Prostate gland (tissue), 2 donors: ENCODE measurements at regions not wholly inside any gene's neighbourhood (a gene's known extent, or its start where the extent isn't known, plus 50 kb on each side); places are given as distances from the start of the nearest gene placed in this dataset.

ENCODE experiments used
- DNase-seq: peaks from one replicate; pipeline ENCODE4 v3.0.0-alpha.2; 2019; ENCODE audit warnings: low spot score
- H3K27ac ChIP-seq, 2 donors: fragments of 200-600 bp; sonication (generic); 2 replicates each; pipeline ENCODE4 v1.5.1; 2017 to 2019
- H3K27me3 ChIP-seq: fragments of 200-600 bp; sonication (generic); replicated peaks from 2 replicates; pipeline ENCODE4 v1.5.1; 2019; ENCODE audit not compliant: insufficient read depth
- H3K36me3 ChIP-seq, 2 donors: fragments of 200-600 bp; sonication (generic); 1 replicate in 1 of 2; 2 replicates in 1 of 2; pipeline versions ENCODE4 v1.5.1 to v1.8.1; 2017 to 2019
- H3K4me1 ChIP-seq: fragments of 200-600 bp; sonication (generic); replicated peaks from 2 replicates; pipeline ENCODE4 v1.5.1; 2019
- H3K4me3 ChIP-seq, 2 donors: fragments of 200-600 bp; sonication (generic); 2 replicates each; pipeline ENCODE4 v1.5.1; 2017 to 2019
- H3K9me3 ChIP-seq: fragments of 200-600 bp; sonication (generic); 2 replicates; pipeline ENCODE4 v1.5.1; 2017
- POLR2A ChIP-seq: fragments of 450-650 bp; IDR thresholded peaks from one replicate; pipeline ENCODE4 v1.6.1; 2016; ENCODE audit warnings: antibody characterized with exemption, mild to moderate bottlenecking
- POLR2AphosphoS5 ChIP-seq: sonication (generic); formaldehyde crosslinking; IDR thresholded peaks from one replicate; pipeline ENCODE4 v1.6.1; 2017; ENCODE audit warnings: antibody characterized with exemption
- WGBS: methylation state at CpG from one replicate; pipeline ENCODE4 v1.1.5; 2018; 5-methylcytosine and 5-hydroxymethylcytosine counted together
- intact Hi-C: fragments of 100-400 bp; cut with DNase I; formaldehyde crosslinking; loops from one replicate; pipeline ENCODE4 v1.14.2; 2022
- TF ChIP-seq, protein P1 (sequence below), 4 experiments: fragments of 200-600 bp in 2 of 4; fragments of 450-650 bp in 2 of 4; sonication (generic) in 2 of 4; IDR thresholded peaks; 1 replicate in 3 of 4; 2 replicates in 1 of 4; pipeline ENCODE4 v1.5.1; 2016 to 2019; ENCODE audit warnings: antibody characterized with exemption in 4 of 4, mild to moderate bottlenecking in 2 of 4, moderate library complexity in 2 of 4

DNA sequence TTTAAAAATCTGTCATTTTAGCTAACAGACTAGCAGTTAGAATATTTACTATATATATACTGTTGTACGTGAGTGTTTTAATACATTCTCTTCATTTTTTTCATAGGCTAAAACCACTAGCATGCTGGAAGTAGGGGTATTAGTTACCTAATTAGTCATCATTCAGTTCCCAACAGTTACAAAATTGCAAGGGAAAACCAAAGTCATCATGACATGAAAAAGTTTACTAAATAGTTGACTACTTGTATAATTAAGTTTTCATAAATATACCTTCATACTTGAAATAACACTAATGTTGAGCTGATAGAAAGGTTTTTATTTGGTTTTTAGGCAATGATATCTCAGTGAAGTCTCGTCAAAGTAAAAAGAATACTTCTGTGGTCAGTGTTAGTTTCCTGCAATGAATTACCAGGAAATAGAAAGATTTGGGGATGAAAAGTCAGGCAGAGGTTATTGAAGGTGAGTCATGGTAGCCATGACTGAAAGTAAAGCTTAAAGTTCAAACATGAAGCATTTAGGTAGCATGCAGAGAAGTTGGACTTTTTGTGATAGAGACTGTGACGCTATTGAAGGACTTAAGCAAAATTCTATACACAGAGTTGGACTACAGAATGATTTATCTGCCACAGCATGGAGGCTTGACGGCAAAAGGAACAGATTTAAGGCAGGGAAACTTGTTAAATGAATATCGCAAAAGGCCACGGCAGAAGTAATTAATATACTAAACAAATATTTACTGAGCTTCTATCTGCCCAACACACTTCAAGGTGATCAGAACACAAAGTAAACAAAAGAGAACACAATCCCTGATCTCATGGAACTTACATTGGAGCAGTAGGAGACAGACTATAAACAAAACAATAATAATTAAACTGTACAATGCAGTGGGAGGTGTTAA, 828.1 kb upstream of the FAT3 start:
- no peaks in the 10 kb centered on the region for H3K27me3 ChIP-seq
- H3K36me3 ChIP-seq: no peaks in the 10 kb centered on the region
- intact Hi-C loops: no loop called here
- TF ChIP-seq, protein P1, sequence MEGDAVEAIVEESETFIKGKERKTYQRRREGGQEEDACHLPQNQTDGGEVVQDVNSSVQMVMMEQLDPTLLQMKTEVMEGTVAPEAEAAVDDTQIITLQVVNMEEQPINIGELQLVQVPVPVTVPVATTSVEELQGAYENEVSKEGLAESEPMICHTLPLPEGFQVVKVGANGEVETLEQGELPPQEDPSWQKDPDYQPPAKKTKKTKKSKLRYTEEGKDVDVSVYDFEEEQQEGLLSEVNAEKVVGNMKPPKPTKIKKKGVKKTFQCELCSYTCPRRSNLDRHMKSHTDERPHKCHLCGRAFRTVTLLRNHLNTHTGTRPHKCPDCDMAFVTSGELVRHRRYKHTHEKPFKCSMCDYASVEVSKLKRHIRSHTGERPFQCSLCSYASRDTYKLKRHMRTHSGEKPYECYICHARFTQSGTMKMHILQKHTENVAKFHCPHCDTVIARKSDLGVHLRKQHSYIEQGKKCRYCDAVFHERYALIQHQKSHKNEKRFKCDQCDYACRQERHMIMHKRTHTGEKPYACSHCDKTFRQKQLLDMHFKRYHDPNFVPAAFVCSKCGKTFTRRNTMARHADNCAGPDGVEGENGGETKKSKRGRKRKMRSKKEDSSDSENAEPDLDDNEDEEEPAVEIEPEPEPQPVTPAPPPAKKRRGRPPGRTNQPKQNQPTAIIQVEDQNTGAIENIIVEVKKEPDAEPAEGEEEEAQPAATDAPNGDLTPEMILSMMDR (IDR thresholded peaks at IDR 0.05): no peak
- no peak for TF ChIP-seq POLR2A
- TF ChIP-seq POLR2AphosphoS5: no peak
- no peak overlapping the region for H3K27ac ChIP-seq
- no peak for DNase-seq
- 53% methylated on average over 6 of the region's 6 CpGs for whole genome bisulfite sequencing
- H3K4me3 ChIP-seq: no peak overlapping the region
- H3K4me1 ChIP-seq: no peaks in the 10 kb centered on the region
- no peaks in the 10 kb centered on the region for H3K9me3 ChIP-seq

DNA sequence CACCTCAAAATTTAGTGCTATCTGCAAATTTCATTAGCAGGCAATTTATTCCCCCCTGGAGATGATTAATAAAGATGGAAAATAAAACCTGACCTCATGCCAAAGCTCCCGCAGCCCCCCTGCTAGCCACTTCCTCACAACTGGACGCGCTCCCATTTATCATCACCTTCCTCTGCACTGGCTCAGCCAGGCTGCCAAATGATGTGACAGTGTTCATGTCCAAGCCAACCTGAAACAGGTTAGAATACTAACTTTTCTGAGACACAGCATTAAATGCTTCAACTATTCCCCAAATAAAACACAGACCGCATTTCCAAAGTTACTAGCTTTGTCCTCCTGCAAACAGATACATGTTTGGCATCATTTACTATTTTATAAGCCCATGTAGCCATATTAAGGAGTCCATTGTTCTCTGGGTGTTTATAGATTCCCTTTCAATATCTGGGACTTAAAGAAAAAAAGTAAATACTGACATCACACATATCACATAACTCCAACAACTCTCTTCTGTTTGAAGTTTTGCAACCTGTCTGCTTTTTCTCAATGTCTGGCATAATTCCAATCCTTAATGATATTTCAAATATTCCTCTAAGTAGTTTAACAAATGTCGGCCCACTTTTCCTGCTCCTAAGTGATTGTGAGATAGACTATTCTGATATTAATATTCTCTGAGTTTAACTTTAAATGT, 829.7 kb upstream of the FAT3 start:
- no peak for TF ChIP-seq POLR2AphosphoS5
- TF ChIP-seq POLR2A: no peak
- TF ChIP-seq, protein P1 (IDR thresholded peaks at IDR 0.05): no peak
- 9% methylated on average over 5 of the region's 5 CpGs for WGBS
- DNase-seq: no peak
- H3K36me3 ChIP-seq: no peaks in the 10 kb centered on the region
- H3K27ac ChIP-seq: no peak overlapping the region
- H3K27me3 ChIP-seq: no peaks in the 10 kb centered on the region
- H3K9me3 ChIP-seq: no peaks in the 10 kb centered on the region
- H3K4me3 ChIP-seq: no peak overlapping the region
- H3K4me1 ChIP-seq: no peaks in the 10 kb centered on the region
- intact Hi-C loops: no loop called here

DNA sequence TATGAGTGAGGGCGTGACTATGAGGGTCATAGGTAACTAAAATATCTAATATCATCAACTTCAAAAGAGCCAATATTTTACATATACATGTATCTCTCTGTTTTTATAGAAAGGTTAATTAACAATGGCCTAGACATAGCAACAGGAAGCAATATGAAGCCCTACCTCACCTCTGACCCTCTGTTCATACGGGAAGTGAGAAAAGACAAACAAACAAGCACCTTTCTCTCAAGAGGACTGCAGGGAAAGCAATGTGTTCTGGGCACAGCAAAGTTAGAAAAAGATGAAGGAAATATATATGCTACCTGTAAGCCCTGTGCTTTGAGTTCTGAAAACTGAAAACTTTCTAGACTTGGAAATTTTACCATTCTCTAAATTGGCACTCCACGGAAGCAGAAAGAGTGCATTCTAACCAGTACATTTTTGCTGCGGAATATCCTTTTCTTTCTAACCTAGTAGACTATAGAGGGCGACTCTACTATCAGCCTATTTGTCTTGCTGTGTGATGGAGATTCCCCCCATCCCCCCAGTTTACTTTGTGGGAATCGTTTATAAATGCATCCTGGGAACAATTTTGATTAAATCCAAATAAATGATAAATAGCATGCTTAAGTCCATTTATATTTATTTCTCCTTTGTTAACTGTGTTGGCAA, 830.4 kb upstream of the FAT3 start:
- no peak overlapping the region for H3K27ac ChIP-seq
- WGBS: 56% methylated on average over 6 of the region's 6 CpGs
- H3K4me3 ChIP-seq: no peak overlapping the region
- no peaks in the 10 kb centered on the region for H3K27me3 ChIP-seq
- no peak for TF ChIP-seq POLR2A
- TF ChIP-seq POLR2AphosphoS5: no peak
- TF ChIP-seq, protein P1 (IDR thresholded peaks at IDR 0.05): no peak
- H3K4me1 ChIP-seq: no peaks in the 10 kb centered on the region
- H3K9me3 ChIP-seq: no peaks in the 10 kb centered on the region
- no peaks in the 10 kb centered on the region for H3K36me3 ChIP-seq
- intact Hi-C loops: no loop called here
- no peak for DNase-seq

DNA sequence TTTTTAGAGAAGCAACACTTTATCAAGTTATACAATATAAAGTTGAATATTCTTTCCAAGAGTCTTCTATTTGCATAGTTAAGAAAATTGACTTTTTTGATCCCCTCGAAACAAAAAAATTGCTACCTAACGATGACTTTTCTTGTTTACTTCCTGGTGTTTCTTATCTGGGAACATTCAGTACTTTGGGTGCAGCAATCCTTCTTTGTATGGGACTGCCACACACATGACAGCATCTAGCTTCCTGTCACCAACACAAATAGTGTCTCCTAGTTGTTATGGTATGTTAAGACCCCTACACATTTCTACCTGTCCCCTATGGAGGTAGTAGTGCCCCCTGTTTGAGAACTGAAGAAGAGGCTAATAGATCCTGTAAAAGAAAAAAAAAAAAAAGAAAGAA, 841.7 kb upstream of the FAT3 start:
- no peaks in the 10 kb centered on the region for H3K4me1 ChIP-seq
- H3K36me3 ChIP-seq: no peaks in the 10 kb centered on the region
- DNase-seq: no peak
- H3K9me3 ChIP-seq: no peaks in the 10 kb centered on the region
- TF ChIP-seq POLR2A (no peak), POLR2AphosphoS5 (no peak)
- TF ChIP-seq, protein P1 (IDR thresholded peaks at IDR 0.05): no peak
- H3K27ac ChIP-seq: no peak overlapping the region
- intact Hi-C loops: no loop called here
- 49% methylated on average over 2 of the region's 2 CpGs for WGBS
- no peaks in the 10 kb centered on the region for H3K27me3 ChIP-seq
- H3K4me3 ChIP-seq: no peak overlapping the region
